BJ (cell line): ENCODE measurements at regions not wholly inside any gene's neighbourhood (a gene's known extent, or its start where the extent isn't known, plus 50 kb on each side); places are given as distances from the start of the nearest gene placed in this dataset.

Source experiments
- CTCF ChIA-PET: fragments of 350-600 bp; formaldehyde crosslinking; extraction: SDS; loops from one replicate; lab custom pipeline; 2021; ENCODE audit warnings: antibody characterized with exemption, inconsistent platforms; lab: Yijun Ruan, JAX
- POLR2A ChIA-PET: fragments of 300-600 bp; sonication (Branson Sonifier 250); formaldehyde crosslinking; extraction: SDS; loops from one replicate; lab custom pipeline; 2021; ENCODE audit warnings: antibody characterized with exemption; lab: Charles Lee
- DNase-seq: peaks from one replicate; pipeline ENCODE4 v3.0.0-alpha.2; 2011; ENCODE audit warnings: low read depth
- H3K27me3 ChIP-seq: 2 replicates; pipeline ENCODE4 v1.6.0; 2011; ENCODE audit warnings: low read length; ENCODE audit not compliant: control insufficient read depth, insufficient read depth
- H3K36me3 ChIP-seq: 2 replicates; pipeline ENCODE4 v1.5.1; 2011; ENCODE audit warnings: low read length; ENCODE audit not compliant: control insufficient read depth, insufficient read depth
- H3K4me3 ChIP-seq: 2 replicates; pipeline ENCODE4 v1.5.1; 2011; ENCODE audit warnings: low read depth, mild to moderate bottlenecking, control low read depth, low read length
- CTCF ChIP-seq: IDR thresholded peaks from 2 replicates; pipeline ENCODE4 v1.5.1; 2011; ENCODE audit warnings: low read depth, mild to moderate bottlenecking, control low read depth, inconsistent platforms, low read length, moderate library complexity; ENCODE audit not compliant: insufficient read depth

- no peak for TF ChIP-seq CTCF
- POLR2A ChIA-PET, result no interaction called here
- no peak for DNase-seq
- CTCF ChIA-PET, result no interaction called here
- Histone ChIP-seq H3K27me3 (no peaks in the 10 kb centered on the region), H3K4me3 (no peak overlapping the region), H3K36me3 (no peaks in the 10 kb centered on the region)
Observed at GRCh38 chr18:27579364-27579763, 394.3 kb upstream of the CHST9 start.

GRCh38 chr18:27577752-27578151 lies 392.6 kb upstream of the CHST9 start:
- no peak for TF ChIP-seq CTCF

GRCh38 chr18:27577265-27577664 lies 392.2 kb upstream of the CHST9 start:
- CTCF ChIA-PET, result no interaction called here
- Histone ChIP-seq H3K4me3 (no peak overlapping the region), H3K27me3 (no peaks in the 10 kb centered on the region), H3K36me3 (no peaks in the 10 kb centered on the region)
- TF ChIP-seq CTCF, result no peak
- no peak for DNase-seq
- POLR2A ChIA-PET, result no interaction called here

More at GRCh38 chr18:27577752-27578151, 392.6 kb upstream of the CHST9 start:
- POLR2A ChIA-PET, result no interaction called here
- H3K36me3 ChIP-seq, result no peaks in the 10 kb centered on the region
- no peaks in the 10 kb centered on the region for H3K27me3 ChIP-seq
- DNase-seq, result no peak
- no peak overlapping the region for H3K4me3 ChIP-seq
- CTCF ChIA-PET, result no interaction called here

GRCh38 chr18:27567434-27567833 lies 382.3 kb upstream of the CHST9 start:
- POLR2A ChIA-PET, result no interaction called here
- CTCF ChIA-PET, result no interaction called here
- no peak for DNase-seq
- TF ChIP-seq CTCF, result no peak
- no peak overlapping the region for H3K4me3 ChIP-seq
- H3K27me3 ChIP-seq, result no peaks in the 10 kb centered on the region
- no peaks in the 10 kb centered on the region for H3K36me3 ChIP-seq

GRCh38 chr18:27564066-27564465 lies 379.0 kb upstream of the CHST9 start:
- no peak for TF ChIP-seq CTCF
- H3K4me3 ChIP-seq, result no peak overlapping the region
- no peak for DNase-seq
- H3K27me3 ChIP-seq, result no peaks in the 10 kb centered on the region
- POLR2A ChIA-PET, result no interaction called here
- CTCF ChIA-PET, result no interaction called here
- no peaks in the 10 kb centered on the region for H3K36me3 ChIP-seq
